VCaP (cell line): ENCODE measurements at regions not wholly inside any gene's neighbourhood (a gene's known extent, or its start where the extent isn't known, plus 50 kb on each side); places are given as distances from the start of the nearest gene placed in this dataset.

ENCODE experiments used
- H3K27ac ChIP-seq: fragments of 450-650 bp; 2 replicates; pipeline ENCODE4 v1.5.1; 2017
- TF ChIP-seq, protein P1 (sequence below): fragments of 450-650 bp; conservative IDR thresholded peaks from 2 replicates; pipeline ENCODE4 v1.5.1; 2017; ENCODE audit warnings: mild to moderate bottlenecking, moderate library complexity

DNA sequence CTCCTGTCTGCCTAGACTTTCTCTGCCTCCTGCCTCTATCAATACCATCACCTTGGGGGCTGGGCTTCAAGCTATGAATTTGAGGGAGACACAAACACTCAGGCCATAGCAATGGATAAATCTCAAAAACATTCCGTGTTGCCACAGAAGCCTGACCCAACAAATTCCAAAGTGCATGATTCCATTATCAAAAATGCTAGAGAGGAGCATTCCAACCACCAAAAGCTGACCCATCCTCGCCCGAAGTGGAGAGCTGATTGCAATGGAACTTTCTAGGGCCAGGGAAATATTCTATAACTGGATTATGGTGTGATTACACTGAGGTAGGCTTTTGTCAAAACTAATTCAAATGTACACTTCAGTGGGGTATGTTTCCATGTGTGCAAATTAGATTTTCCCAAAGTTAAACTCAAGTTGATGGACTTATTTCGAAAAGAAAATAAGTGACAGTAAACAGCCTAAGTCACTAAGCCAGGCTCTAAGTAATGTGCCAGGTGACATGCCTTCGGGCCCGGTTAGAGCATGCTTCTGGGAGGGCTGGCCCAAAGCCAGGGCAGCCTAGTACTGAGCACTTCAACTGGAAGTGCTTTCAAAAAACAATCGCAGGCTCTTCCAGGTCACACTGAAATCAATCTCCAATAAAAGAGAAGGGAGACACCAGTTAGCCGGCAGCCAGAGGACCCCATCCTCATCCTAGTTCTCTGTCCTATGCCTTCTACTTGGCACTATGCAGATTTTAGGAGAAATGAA lies 142.3 kb downstream of the TBXT start:
- no peak overlapping the region for H3K27ac ChIP-seq
- TF ChIP-seq, protein P1, sequence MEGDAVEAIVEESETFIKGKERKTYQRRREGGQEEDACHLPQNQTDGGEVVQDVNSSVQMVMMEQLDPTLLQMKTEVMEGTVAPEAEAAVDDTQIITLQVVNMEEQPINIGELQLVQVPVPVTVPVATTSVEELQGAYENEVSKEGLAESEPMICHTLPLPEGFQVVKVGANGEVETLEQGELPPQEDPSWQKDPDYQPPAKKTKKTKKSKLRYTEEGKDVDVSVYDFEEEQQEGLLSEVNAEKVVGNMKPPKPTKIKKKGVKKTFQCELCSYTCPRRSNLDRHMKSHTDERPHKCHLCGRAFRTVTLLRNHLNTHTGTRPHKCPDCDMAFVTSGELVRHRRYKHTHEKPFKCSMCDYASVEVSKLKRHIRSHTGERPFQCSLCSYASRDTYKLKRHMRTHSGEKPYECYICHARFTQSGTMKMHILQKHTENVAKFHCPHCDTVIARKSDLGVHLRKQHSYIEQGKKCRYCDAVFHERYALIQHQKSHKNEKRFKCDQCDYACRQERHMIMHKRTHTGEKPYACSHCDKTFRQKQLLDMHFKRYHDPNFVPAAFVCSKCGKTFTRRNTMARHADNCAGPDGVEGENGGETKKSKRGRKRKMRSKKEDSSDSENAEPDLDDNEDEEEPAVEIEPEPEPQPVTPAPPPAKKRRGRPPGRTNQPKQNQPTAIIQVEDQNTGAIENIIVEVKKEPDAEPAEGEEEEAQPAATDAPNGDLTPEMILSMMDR: no peak

DNA sequence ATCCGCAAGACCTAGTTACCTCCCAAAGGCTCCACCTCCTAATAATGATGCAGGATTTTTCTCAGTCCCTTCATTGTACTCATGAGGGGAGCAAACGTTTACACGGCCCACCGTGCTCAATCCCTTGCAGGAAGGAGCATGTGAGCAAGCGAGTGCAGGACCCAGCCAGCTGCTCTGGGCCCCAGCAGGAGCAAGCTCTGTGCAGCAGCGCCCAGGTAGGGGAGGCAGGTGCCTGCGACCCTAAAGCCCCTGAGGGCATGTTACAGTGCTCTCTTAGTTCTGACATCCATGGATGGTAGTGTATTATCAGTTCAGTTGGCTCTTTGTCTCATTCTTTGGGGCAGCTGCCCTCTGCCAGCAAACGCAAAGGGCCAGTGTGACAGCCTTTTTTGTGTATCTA lies 143.4 kb downstream of the TBXT start:
- TF ChIP-seq, protein P1: no peak
- no peak overlapping the region for H3K27ac ChIP-seq

DNA sequence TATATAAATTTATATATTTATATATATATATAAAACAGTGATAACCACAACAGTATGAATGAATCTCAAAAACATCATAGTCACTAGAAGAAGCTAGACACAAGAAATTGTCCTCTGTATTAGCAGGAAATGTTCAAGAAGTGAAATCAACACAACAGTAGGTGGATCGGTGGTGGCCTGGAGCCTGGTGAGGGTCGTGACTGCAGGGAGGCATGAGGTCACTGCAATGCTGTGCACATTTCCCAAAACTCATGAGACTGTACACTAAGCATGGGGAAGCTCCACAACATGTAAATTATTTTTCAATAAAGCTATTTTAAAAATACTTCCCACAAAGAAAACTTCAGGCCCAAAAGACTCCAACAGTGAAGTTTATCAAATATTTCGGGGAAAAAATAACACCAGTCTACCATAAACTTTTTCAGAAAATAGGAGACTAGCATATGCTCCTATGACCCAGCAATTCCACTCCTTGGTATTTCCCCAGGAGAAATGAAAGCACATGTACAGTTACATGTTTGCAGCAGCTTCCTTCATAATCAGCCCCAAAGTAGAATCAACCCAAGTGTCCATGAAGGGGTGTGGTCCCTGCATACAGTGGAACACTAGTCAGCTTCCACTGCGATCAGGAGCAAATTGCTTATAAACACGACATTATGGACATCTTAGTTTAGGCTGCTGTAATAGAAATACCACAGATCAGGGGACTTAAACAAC lies 144.2 kb downstream of the TBXT start:
- TF ChIP-seq, protein P1: no peak
- no peak overlapping the region for H3K27ac ChIP-seq

DNA sequence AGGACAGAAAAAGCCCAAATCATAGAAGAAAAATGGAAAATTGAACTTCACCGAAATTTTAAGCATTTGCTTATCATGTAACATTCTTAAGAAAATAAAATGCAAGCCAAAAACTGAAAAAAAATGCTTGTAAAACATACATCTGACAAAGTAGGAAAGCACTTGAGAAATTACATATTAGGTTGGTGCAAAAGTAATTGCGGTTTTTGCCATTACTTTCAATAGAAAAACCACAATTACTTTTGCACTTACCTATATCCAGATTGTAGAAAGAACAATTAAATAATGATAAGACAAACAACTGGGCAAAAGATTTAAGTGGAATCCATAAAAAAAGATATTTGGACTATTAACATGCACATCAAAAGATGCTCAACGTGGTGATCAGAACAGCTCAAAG lies 146.2 kb downstream of the TBXT start:
- TF ChIP-seq, protein P1: no peak
- no peak overlapping the region for H3K27ac ChIP-seq

DNA sequence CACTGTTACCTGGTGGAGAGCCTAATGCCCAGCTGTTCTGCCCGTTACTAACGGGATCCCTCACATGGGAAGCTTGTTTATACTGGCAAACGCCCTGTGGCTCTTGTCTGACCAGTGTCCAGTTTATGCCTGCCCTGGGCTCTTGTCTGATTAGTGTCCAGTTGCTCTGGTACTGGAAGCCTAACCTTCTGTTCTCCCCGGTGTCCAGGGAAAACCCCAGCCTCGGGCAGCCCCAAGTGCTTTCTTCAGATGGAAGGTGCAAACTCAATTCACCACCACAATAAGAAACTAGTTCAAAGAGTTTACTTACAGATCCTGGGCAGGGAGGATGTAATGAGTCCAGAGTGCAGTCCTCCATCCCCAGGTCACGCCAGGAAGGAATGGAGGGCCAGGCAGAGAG lies 148.4 kb downstream of the TBXT start:
- no peak overlapping the region for H3K27ac ChIP-seq
- TF ChIP-seq, protein P1: no peak

DNA sequence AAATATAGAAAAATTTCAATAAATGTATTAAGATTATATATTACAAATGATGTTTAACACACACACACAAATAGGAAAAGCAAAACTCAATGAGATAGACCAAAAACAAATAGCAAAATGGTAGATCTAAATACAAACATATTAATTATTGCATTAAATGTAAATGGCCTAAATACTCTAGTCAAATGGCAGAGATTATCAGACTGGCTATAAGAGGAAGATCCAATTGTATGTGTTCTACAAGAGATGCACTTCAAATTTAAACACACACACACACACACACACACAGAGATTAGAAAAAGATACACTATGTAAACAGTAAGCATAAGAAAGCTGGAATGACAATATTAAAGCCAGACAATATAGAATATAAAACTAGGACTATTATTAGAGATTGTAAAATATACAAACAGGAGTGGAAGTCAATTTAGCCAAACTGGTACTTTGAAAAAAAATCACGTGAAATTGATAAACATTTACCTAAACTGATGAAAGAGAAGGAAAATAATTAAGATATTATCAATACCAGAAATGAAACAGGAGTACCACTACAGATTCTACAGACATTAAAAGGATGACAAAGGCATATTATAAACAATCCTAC lies 150.5 kb downstream of the TBXT start:
- no peak overlapping the region for H3K27ac ChIP-seq
- TF ChIP-seq, protein P1: no peak

DNA sequence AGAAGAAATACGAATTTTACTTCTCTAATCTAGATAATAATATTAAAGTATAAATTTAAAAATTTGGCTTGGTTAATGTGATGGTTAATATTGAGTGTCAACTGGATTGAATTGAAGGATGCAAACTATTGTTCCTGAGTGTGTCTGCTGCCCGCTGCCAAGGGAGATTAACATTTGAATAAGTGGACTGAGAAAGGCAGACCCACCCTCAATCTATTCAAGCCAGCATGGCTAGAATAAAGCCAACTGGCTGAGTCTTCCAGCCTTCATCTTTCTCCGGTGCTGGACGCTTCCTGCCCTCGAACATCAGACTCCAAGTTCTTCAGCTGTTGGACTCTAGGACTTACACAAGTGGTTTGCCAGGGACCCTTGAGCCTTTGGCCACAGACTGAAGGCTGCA lies 152.7 kb downstream of the TBXT start:
- TF ChIP-seq, protein P1: no peak
- no peak overlapping the region for H3K27ac ChIP-seq
